Esophagus muscularis mucosa (tissue), 4 donors: ENCODE measurements at regions not wholly inside any gene's neighbourhood (a gene's known extent, or its start where the extent isn't known, plus 50 kb on each side); places are given as distances from the start of the nearest gene placed in this dataset.
A peak's percentile ranks its signal among the peaks of the same experiment; 100 is the strongest.

Experiments
- DNase-seq: peaks from one replicate; pipeline ENCODE4 v3.0.0-alpha.2; 2017; ENCODE audit errors: extremely low spot score
- H3K27ac ChIP-seq, 4 donors: fragments of 200-600 bp; sonication (generic); replicated peaks in 1 of 4; 1 replicate in 3 of 4; 2 replicates in 1 of 4; pipeline ENCODE4 v1.5.1; 2016 to 2019; ENCODE audit warnings: mild to moderate bottlenecking in 1 of 4
- H3K27me3 ChIP-seq, 4 donors: fragments of 200-600 bp; sonication (generic); one replicate each; pipeline versions ENCODE4 v1.5.1 to v1.6.0; 2016 to 2019
- H3K36me3 ChIP-seq, 4 donors: fragments of 200-600 bp; sonication (generic); one replicate each; pipeline ENCODE4 v1.5.1; 2016 to 2019
- H3K4me1 ChIP-seq, 4 donors: fragments of 200-600 bp; sonication (generic); one replicate each; pipeline ENCODE4 v1.5.1; 2016 to 2019
- H3K4me3 ChIP-seq, 4 donors: fragments of 200-600 bp; sonication (generic); 1 replicate in 2 of 4; 2 replicates in 2 of 4; pipeline ENCODE4 v1.5.1; 2016 to 2019; ENCODE audit warnings: mild to moderate bottlenecking in 4 of 4, moderate library complexity in 1 of 4
- H3K9me3 ChIP-seq, 4 donors: fragments of 200-600 bp; sonication (generic); 1 replicate in 3 of 4; 2 replicates in 1 of 4; pipeline ENCODE4 v1.5.1; 2016 to 2019
- CTCF ChIP-seq, 3 experiments: fragments of 200-600 bp in 2 of 3; fragments of 450-650 bp in 1 of 3; sonication (generic) in 2 of 3; IDR thresholded peaks; one replicate each; pipeline ENCODE4 v1.5.1; 2017 to 2019; ENCODE audit warnings: antibody characterized with exemption in 3 of 3, mild to moderate bottlenecking in 2 of 3, moderate library complexity in 1 of 3
- EP300 ChIP-seq: sonication (generic); formaldehyde crosslinking; IDR thresholded peaks from one replicate; pipeline ENCODE4 v1.6.1; 2017; ENCODE audit warnings: antibody characterized with exemption
- POLR2A ChIP-seq: fragments of 450-650 bp; IDR thresholded peaks from one replicate; pipeline ENCODE4 v1.6.1; 2017; ENCODE audit warnings: antibody characterized with exemption, moderate library complexity, mild to moderate bottlenecking, low read depth
- POLR2AphosphoS5 ChIP-seq, 2 donors: sonication (generic); formaldehyde crosslinking; IDR thresholded peaks; one replicate each; pipeline ENCODE4 v1.6.1; 2017; ENCODE audit warnings: antibody characterized with exemption in 2 of 2
- WGBS: methylation state at CpG from one replicate; pipeline ENCODE4 v1.1.5; 2018; 5-methylcytosine and 5-hydroxymethylcytosine counted together
- intact Hi-C: fragments of 100-400 bp; cut with DNase I; formaldehyde crosslinking; loops from one replicate; pipeline ENCODE4 v1.15.1; 2023

DNA sequence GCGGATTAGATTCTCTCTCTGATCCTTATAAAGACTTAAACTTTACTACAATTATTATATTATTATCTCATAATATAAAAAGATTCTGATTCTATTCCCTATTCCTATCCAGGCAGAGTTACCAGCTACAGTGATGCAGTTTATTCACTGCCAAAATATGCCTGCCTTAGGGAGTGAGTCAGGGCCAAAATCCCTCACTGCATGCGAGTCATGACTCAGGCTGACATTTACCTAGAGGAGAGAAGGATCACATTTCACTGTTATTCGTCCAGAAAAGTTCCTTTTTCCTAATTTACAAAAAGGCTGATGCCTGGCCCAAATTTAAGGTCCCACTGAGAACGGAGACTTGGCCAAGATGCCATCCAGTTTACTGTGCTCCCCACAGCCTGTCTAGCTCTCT lies 168.5 kb upstream of the LDB2 start:
- Histone ChIP-seq H3K36me3 (no peaks in the 10 kb centered on the region), H3K27ac (no peak overlapping the region), H3K9me3 (no peaks in the 10 kb centered on the region), H3K27me3 (no peaks in the 10 kb centered on the region), H3K4me3 (no peak overlapping the region), H3K4me1 (peaks cover 0 to 25% (median 22%) of the 10 kb centered on the region in 4 donors)
- intact Hi-C loops: no loop called here
- 48% methylated on average over 4 of the region's 4 CpGs for WGBS
- no peak for TF ChIP-seq CTCF (IDR thresholded peaks at IDR 0.05)
- TF ChIP-seq POLR2AphosphoS5 (IDR thresholded peaks at IDR 0.05): no peak
- no peak for TF ChIP-seq EP300
- TF ChIP-seq POLR2A: no peak
- DNase-seq: peak; percentile 45

DNA sequence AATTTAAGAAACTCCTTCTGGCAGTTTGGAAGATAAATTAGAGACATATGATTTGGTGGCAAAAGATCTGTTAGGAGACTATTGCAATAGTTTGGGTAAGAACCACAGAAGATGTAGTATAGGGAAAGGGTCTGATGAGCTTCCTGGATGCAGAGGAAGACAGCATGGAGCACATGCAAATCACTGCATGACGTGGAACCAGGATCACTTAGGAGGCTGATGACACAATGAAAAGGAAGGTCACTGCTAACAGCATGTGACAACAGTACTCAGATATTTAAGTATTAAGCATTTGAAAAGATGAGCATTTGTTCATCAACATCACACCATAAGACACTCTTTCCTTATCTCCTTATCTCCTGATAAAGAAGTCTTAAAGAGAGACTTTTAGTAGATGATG lies 167.8 kb upstream of the LDB2 start:
- no peak for DNase-seq
- Histone ChIP-seq H3K4me1 (peaks cover 0 to 25% (median 22%) of the 10 kb centered on the region in 4 donors), H3K27me3 (no peaks in the 10 kb centered on the region), H3K9me3 (no peaks in the 10 kb centered on the region), H3K4me3 (no peak overlapping the region), H3K36me3 (no peaks in the 10 kb centered on the region), H3K27ac (no peak overlapping the region)
- intact Hi-C loops: no loop called here
- TF ChIP-seq CTCF (IDR thresholded peaks at IDR 0.05) (no peak), POLR2AphosphoS5 (IDR thresholded peaks at IDR 0.05) (no peak), EP300 (no peak), POLR2A (no peak)
- WGBS: 94% methylated on average over 1 of the region's 1 CpG

DNA sequence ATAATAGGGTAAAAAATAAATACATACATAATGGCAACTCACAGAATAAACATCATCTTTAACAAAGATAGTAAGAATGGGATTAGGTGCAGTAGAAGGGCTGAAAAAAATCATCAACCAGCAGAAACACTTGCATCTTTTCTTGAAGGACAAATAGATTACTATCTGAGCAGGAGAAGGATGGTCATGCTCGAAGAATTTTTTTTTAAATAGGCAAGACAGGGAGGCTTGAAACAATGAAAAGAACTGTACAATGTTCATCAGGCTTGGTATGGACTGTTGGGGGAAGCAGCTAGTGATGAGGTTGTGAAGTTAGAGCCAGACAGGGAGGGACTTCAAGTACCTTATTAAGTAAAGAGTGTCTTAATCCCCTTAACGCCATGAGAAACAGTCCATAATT lies 167.4 kb upstream of the LDB2 start:
- Histone ChIP-seq H3K27me3 (no peaks in the 10 kb centered on the region), H3K36me3 (no peaks in the 10 kb centered on the region), H3K9me3 (no peaks in the 10 kb centered on the region), H3K27ac (no peak overlapping the region), H3K4me3 (no peak overlapping the region), H3K4me1 (peaks cover 0 to 25% (median 22%) of the 10 kb centered on the region in 4 donors)
- WGBS: 81% methylated on average over 2 of the region's 2 CpGs
- DNase-seq: peak; percentile 2
- TF ChIP-seq POLR2A (no peak), EP300 (no peak), CTCF (IDR thresholded peaks at IDR 0.05) (no peak), POLR2AphosphoS5 (IDR thresholded peaks at IDR 0.05) (no peak)
- intact Hi-C loops: no loop called here

DNA sequence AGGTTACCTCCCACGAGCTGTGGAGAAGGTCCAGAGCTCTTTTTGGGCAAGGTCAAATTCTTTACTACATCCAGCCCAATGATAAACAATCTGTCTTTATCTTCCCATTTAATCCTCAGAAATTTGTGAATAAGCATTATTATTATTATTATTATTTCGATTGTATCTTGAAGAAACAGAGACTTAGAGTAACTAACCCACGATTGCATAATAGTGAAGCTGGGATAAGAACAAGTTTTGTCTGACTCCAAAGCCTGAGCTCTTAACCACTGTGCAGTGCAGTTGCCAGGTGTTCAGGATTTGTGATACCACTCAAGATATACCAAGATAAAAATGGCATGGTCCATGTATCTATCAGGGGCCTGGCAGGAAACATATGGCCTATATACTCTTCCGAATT lies 166.5 kb upstream of the LDB2 start:
- no peaks in the 10 kb centered on the region for H3K36me3 ChIP-seq
- intact Hi-C loops: no loop called here
- no peak overlapping the region for H3K4me3 ChIP-seq
- H3K27me3 ChIP-seq: no peaks in the 10 kb centered on the region
- TF ChIP-seq POLR2AphosphoS5 (IDR thresholded peaks at IDR 0.05): no peak
- H3K27ac ChIP-seq: no peak overlapping the region
- WGBS: 88% methylated on average over 4 of the region's 4 CpGs
- peaks cover 0 to 25% (median 22%) of the 10 kb centered on the region in 4 donors for H3K4me1 ChIP-seq
- peak; percentile 57 for DNase-seq
- no peaks in the 10 kb centered on the region for H3K9me3 ChIP-seq

DNA sequence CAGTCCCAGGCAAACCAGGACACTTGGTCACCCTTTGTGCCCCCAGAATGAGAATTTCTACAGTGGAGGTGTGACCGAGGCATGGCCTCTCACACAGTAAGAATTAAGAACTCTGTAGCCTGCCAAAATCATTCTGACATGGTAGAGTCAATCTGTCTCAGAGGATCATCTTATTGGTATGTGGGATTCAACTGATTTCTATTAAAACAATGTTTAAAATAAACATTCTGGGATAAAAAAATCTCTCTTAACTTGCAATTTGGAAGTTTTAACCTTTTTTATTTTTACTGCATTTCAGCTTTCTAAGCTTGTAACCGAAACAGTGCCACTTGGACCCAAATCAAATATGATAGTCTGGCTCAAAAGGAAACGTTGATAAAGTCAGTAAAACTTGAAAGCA lies 165.4 kb upstream of the LDB2 start:
- 66% methylated on average over 3 of the region's 3 CpGs for WGBS
- intact Hi-C loops: no loop called here
- no peaks in the 10 kb centered on the region for H3K9me3 ChIP-seq

More for the DNA sequence above, 165.4 kb upstream of the LDB2 start:
- DNase-seq: peak; percentile 17
- H3K4me1 ChIP-seq: peaks cover 0 to 27% (median 19%) of the 10 kb centered on the region in 4 donors
- no peak overlapping the region for H3K27ac ChIP-seq
- no peaks in the 10 kb centered on the region for H3K27me3 ChIP-seq
- no peak overlapping the region for H3K4me3 ChIP-seq
- TF ChIP-seq POLR2AphosphoS5 (IDR thresholded peaks at IDR 0.05): no peak
- no peak for TF ChIP-seq CTCF (IDR thresholded peaks at IDR 0.05)
- TF ChIP-seq EP300: no peak
- no peak for TF ChIP-seq POLR2A
- H3K36me3 ChIP-seq: no peaks in the 10 kb centered on the region
